DMS153 (cell line): ENCODE measurements at regions not wholly inside any gene's neighbourhood (a gene's known extent, or its start where the extent isn't known, plus 50 kb on each side); places are given as distances from the start of the nearest gene placed in this dataset.

ENCODE experiments used
- DNase-seq: peaks from one replicate; lab custom pipeline; 2025; lab: John Stamatoyannopoulos, UW

GRCh38 chr20:60581606-60582115 lies 623.4 kb downstream of the CDH26 start:
- DNase-seq, result no peak

DNA sequence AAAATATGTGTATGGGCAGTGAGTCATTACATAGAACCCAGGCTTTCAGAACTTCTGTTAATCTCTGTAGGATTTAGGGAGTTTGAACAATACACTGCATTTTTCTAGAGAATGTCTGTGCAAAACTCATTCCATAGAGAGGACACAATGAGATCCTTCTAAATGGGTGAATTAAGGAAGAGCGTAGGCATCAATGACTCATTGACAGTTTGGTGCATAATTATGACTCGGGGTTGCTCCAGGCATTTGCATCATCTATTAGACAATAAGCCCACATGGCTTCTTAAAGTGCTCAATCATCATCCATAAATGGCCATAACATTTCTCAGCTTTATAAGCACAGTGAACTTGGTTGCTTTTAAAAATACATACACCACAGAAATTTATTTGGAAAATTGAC lies 625.5 kb downstream of the CDH26 start:
- no peak for DNase-seq

DNA sequence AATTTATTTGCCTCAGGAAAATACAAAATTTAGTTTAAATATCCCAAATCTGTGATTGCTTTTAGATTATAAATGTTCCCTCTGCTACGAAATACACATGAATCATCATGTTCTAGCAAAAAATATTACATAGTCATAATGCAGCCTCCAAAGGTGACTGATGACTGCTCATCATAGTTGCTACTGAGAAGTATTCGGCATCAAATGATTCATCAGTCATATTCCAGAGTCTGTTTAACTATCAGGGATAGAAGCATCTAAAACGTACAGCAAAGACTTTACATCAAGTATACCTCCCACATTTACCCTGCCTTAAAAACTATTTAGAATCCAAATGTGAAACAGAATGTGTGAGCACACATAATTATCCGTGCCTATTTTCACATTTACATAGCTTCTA lies 626.0 kb downstream of the CDH26 start:
- DNase-seq, result no peak

DNA sequence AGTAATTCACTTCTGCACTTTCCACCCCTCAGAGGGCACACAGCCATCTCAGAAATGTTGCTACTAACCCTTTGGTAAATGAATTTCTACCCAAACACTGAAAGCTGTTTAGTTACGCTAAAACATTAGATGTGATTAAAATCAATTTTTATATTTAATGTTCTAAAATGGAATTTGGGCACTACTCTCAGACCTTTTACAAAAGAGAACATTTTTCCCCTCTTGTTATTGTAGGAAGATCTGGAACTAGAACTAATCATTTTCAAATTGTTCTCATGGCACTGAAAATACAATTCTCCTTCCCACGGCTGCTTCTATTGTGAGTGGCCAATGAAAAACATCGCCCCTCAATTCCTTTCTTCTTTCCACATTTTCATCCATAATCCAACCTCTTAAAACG lies 627.4 kb downstream of the CDH26 start:
- DNase-seq, result no peak

DNA sequence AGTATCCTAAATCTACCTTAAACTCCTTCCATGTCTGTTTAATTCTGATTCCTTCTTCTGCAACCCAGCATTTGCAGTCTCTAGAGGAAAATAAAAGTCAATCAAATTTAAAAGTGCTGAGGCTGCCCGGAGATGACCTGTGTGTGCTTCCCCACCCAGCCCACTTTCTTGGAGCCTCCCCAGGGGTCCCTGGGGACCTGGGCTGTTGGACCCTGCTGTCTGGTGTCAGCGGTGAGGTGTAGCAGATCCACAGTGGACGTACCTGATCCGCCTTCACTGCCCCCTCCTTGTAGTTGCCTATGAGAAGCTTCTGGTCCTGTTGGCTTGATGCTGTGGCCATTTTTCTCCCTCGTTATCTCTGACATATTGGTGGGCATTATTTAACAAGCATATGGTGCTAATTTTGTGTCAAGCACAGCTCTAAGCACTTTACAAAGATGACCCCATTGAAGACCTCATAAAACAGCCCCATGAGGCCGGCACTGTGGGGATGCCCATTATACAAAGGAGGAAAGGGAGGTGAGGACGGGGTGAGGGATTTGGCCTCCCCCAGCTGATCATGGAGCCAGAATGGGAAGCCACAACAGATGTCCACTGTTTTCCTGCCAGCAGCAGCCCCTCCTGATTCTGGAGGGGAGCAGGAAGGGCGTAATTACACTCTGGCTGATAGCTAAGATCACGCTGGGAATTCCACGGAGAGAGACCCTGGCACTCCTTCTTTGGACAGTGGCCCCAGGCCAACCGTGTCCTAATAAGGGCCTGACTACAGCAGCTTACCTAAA lies 628.2 kb downstream of the CDH26 start:
- DNase-seq, result no peak

GRCh38 chr20:60587986-60588385 lies 629.8 kb downstream of the CDH26 start:
- DNase-seq, result no peak

DNA sequence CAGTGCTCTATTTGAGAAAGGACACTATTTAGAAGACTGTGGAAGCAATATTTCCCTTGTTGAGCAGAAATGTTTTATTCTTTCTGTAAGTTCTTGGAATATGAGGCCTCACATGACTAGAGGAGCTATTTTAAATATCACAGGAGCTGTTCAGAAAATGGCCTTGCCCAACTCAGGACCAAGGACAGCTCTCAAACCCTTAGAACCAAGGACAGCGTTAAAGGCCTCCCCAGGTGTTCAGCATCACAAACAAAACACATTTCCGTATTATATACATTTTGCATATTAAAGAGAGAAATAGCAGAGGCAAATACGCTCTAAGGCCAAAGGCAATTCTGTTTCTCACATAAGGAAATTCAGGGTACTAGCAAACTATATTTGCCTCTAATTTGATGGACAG lies 631.4 kb downstream of the CDH26 start:
- no peak for DNase-seq

DNA sequence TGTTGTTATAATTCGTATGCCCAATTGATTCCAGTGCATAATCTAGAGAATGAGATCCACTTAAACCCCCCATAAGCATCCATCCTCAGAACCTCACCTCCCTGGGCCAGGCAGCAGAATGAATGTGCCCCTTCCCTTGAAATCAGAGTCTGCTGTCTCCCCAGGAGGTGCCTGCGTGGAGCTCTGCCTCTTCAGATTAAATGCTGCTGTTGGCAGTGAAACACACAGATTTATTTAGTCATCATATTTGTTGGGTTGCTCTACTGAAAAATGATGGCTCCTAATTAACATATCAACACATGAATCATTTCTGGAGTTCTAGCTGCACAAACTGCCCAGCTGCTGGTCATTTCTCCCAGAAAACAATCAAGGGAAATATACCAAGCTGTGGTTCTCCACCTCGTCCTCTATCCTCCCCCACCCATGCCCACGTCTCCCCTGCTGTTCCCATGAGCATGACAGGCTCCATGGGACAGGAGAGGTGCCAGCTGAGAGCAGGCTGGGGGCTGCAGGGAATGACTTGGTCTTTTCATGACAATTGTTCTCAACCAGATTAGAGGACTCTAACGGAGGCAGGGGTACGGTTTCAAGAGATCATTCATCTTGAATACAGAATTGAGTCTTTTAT lies 633.1 kb downstream of the CDH26 start:
- no peak for DNase-seq

DNA sequence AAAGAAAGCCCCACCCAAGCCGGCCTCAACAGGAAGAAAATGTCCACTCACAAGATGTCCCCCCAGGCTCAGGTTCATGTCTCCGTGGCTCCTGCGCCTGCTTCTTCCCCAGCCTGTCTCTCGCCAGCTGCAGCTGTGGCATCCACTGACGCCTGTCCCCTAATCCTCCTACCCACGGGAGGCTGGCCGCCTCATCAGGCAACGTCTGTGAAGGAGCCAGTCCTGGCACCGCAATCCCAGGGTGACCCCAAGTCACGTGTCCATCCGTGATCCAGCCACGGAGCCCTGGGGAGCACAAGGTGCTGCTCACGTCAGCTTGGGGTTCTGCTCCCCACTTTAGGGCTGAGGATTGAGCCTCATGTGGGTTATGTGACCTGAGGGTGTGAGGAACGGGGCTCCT lies 640.3 kb downstream of the CDH26 start:
- no peak for DNase-seq

GRCh38 chr20:60599381-60599780 lies 641.2 kb downstream of the CDH26 start:
- DNase-seq, result no peak

GRCh38 chr20:60600036-60600435 lies 641.8 kb downstream of the CDH26 start:
- DNase-seq, result no peak

DNA sequence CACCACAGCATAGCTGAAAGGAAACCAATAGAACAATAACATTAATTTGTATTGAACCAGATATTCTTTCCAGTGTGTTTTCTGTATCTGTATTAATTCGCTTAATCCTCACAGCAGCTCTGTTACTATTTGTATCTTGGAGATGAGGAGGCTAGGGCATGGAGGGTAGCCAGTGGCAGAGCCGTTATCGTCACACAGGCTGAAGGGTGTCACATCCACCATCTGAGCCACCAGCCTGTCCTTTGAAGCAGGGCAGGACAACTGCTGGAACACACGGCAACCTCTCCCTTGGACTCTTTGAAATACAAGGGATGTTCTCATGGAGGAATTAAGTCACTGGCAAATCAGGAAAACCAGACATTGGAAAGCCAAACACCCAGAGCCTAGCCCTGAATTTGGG lies 628.0 kb upstream of the CDH4 start:
- DNase-seq, result no peak

GRCh38 chr20:60627751-60628565 lies 624.1 kb upstream of the CDH4 start:
- DNase-seq, result no peak

GRCh38 chr20:60628749-60629148 lies 623.3 kb upstream of the CDH4 start:
- no peak for DNase-seq

GRCh38 chr20:60629206-60629605 lies 622.9 kb upstream of the CDH4 start:
- no peak for DNase-seq

GRCh38 chr20:60630609-60631008 lies 621.5 kb upstream of the CDH4 start:
- DNase-seq, result peak; percentile 90

GRCh38 chr20:60631585-60632287 lies 620.3 kb upstream of the CDH4 start:
- DNase-seq, result no peak

GRCh38 chr20:60632391-60633262 lies 619.4 kb upstream of the CDH4 start:
- DNase-seq, result no peak

- no peak for DNase-seq
Observed at GRCh38 chr20:60634491-60635172, 617.4 kb upstream of the CDH4 start.

DNA sequence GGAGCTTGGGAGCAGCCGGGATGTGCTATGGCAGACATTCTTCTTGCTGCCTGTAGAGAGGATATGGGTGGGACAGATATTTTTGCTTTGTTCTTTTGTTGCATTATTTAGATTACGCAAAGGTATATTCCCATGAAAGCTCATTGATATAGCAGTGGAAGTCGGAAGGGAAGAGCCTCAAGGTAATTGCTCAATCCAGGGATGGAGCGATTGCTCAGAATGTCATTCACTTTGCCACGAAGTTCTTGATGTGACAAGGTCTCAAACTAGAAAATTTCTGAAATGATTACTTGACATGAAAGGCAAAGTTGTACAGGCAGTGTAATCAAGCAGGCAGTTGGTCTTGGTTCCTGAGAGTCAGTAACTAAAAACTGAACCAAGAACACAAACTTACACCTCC lies 615.6 kb upstream of the CDH4 start:
- no peak for DNase-seq

- DNase-seq, result no peak
Observed at GRCh38 chr20:60637801-60638200, 614.3 kb upstream of the CDH4 start.
